B cell (primary cell): ENCODE measurements at regions not wholly inside any gene's neighbourhood (a gene's known extent, or its start where the extent isn't known, plus 50 kb on each side); places are given as distances from the start of the nearest gene placed in this dataset.
"Not testable (repeated sequence)": the region's sequence is repeated elsewhere in the genome, so short reads cannot be mapped to it uniquely, and the experiment has no call there.

Source experiments
- ATAC-seq: fragments of 200-7000 bp; cut with Tn5 transposase; one replicate; pipeline ENCODE4 v1.10.0; 2021; ENCODE audit warnings: low read depth, mild to moderate bottlenecking, moderate number of reproducible peaks, moderate library complexity
- CTCF ChIA-PET: fragments of 350-600 bp; sonication (Branson Sonifier 250); formaldehyde crosslinking; loops from one replicate; lab custom pipeline; 2021; ENCODE audit warnings: antibody characterized with exemption, inconsistent platforms; lab: Charles Lee
- POLR2A ChIA-PET: fragments of 350-600 bp; sonication (Branson Sonifier 250); formaldehyde crosslinking; loops from one replicate; lab custom pipeline; 2021; ENCODE audit warnings: antibody characterized with exemption; lab: Charles Lee
- DNase-seq: peaks from one replicate; pipeline ENCODE4 v3.0.0; 2013
- H2AFZ ChIP-seq: 2 replicates; pipeline ENCODE4 v1.6.1; 2012; ENCODE audit warnings: mild to moderate bottlenecking, low read depth, low read length; ENCODE audit not compliant: insufficient read depth, poor library complexity, severe bottlenecking
- H3K27ac ChIP-seq, 2 donors: 1 replicate in 1 of 2; 2 replicates in 1 of 2; pipeline ENCODE4 v1.5.1; 2012 to 2013; ENCODE audit warnings: low read length in 2 of 2, mild to moderate bottlenecking in 2 of 2, moderate library complexity in 1 of 2
- H3K27me3 ChIP-seq, 4 experiments: fragments of 200-600 bp in 1 of 4; sonication (generic) in 1 of 4; replicated peaks in 1 of 4; 1 replicate in 2 of 4; 2 replicates in 2 of 4; pipeline versions ENCODE4 v1.6.1 to v1.7.0; 2013 to 2016; ENCODE audit warnings: low read length in 3 of 4, mild to moderate bottlenecking in 2 of 4, mixed read lengths in 1 of 4, moderate library complexity in 1 of 4; ENCODE audit not compliant: insufficient read depth in 4 of 4, control insufficient read depth in 3 of 4; ENCODE audit errors: control extremely low read depth in 1 of 4
- H3K36me3 ChIP-seq, 2 experiments: replicated peaks in 1 of 2; 1 replicate in 1 of 2; 2 replicates in 1 of 2; pipeline versions ENCODE4 v1.6.1 to v1.7.1; 2013; ENCODE audit warnings: low read length in 1 of 2; ENCODE audit not compliant: insufficient read depth in 2 of 2, control insufficient read depth in 1 of 2; ENCODE audit errors: control extremely low read depth in 1 of 2, extremely low read depth in 1 of 2
- H3K4me1 ChIP-seq, 2 donors: fragments of 200-600 bp in 1 of 2; sonication (generic) in 1 of 2; 1 replicate in 1 of 2; 2 replicates in 1 of 2; pipeline versions ENCODE4 v1.5.1 to v1.6.1; 2013 to 2017; ENCODE audit warnings: low read length in 2 of 2; ENCODE audit not compliant: control insufficient read depth in 2 of 2, insufficient read depth in 2 of 2
- H3K4me2 ChIP-seq: replicated peaks from 2 replicates; pipeline ENCODE3; 2012; ENCODE audit warnings: mild to moderate bottlenecking, low read depth, low read length; ENCODE audit not compliant: poor library complexity, severe bottlenecking
- H3K4me3 ChIP-seq, 5 experiments: fragments of 200-600 bp in 1 of 5; sonication (generic) in 1 of 5; 1 replicate in 3 of 5; 2 replicates in 2 of 5; pipeline versions ENCODE4 v1.5.1 to v1.7.0; 2011 to 2016; ENCODE audit warnings: low read length in 4 of 5, mild to moderate bottlenecking in 4 of 5, low read depth in 2 of 5, control low read depth in 1 of 5, moderate library complexity in 1 of 5; ENCODE audit not compliant: insufficient read depth in 1 of 5; ENCODE audit errors: control extremely low read depth in 1 of 5, extremely low read depth in 1 of 5
- H3K79me2 ChIP-seq: fragments of 200-600 bp; sonication (generic); one replicate; pipeline ENCODE4 v1.6.0; 2016; ENCODE audit warnings: low read length; ENCODE audit not compliant: control insufficient read depth, insufficient read depth
- H3K9ac ChIP-seq: fragments of 200-600 bp; sonication (generic); 2 replicates; pipeline ENCODE4 v1.6.1; 2017; ENCODE audit warnings: mild to moderate bottlenecking, low read length, moderate library complexity
- H3K9me3 ChIP-seq, 3 donors: one replicate each; pipeline versions ENCODE4 v1.6.1 to v1.7.1; 2013; ENCODE audit warnings: low read length in 2 of 3; ENCODE audit not compliant: control insufficient read depth in 2 of 3, insufficient read depth in 1 of 3; ENCODE audit errors: control extremely low read depth in 1 of 3
- H4K20me1 ChIP-seq: 2 replicates; pipeline ENCODE4 v1.6.0; 2012; ENCODE audit warnings: mild to moderate bottlenecking, low read length; ENCODE audit not compliant: insufficient read depth, control insufficient read depth, poor library complexity, severe bottlenecking
- H3K27ac Mint-ChIP-seq: one replicate; pipeline ENCODE4 v1.8.0; 2021; ENCODE audit warnings: mixed read lengths
- H3K27me3 Mint-ChIP-seq: one replicate; pipeline ENCODE4 v1.8.0; 2021; ENCODE audit warnings: mixed read lengths
- H3K4me1 Mint-ChIP-seq: one replicate; pipeline ENCODE4 v1.8.0; 2021; ENCODE audit warnings: mixed read lengths
- H3K4me3 Mint-ChIP-seq: one replicate; pipeline ENCODE4 v1.8.0; 2021; ENCODE audit warnings: mixed read lengths
- H3K9me3 Mint-ChIP-seq: one replicate; pipeline ENCODE4 v1.8.0; 2022; ENCODE audit warnings: mixed read lengths; ENCODE audit not compliant: insufficient read depth
- CTCF ChIP-seq: fragments of 200-600 bp; IDR thresholded peaks from one replicate; pipeline ENCODE4 v1.8.0; 2022; ENCODE audit warnings: antibody characterized with exemption, mild to moderate bottlenecking
- EZH2 ChIP-seq: IDR thresholded peaks from 2 replicates; pipeline ENCODE4 v1.6.1; 2012; ENCODE audit warnings: borderline replicate concordance, low read depth, mild to moderate bottlenecking, moderate library complexity, low read length; ENCODE audit not compliant: insufficient read depth, poor library complexity, severe bottlenecking
- WGBS: methylation state at CpG from one replicate; pipeline ENCODE4 v1.1.5; 2013; ENCODE audit warnings: missing lambda C conversion rate; ENCODE audit not compliant: insufficient coverage; 5-methylcytosine and 5-hydroxymethylcytosine counted together
- intact Hi-C: fragments of 100-400 bp; cut with micrococcal nuclease; formaldehyde crosslinking; loops from one replicate; pipeline ENCODE4 v1.10.0; 2022

- H3K9me3 Mint-ChIP-seq, H3K4me1 ChIP-seq, H3K9me3 ChIP-seq, DNase-seq, H3K27ac Mint-ChIP-seq, POLR2A ChIA-PET, H3K4me3 ChIP-seq, H3K27me3 ChIP-seq, H3K27ac ChIP-seq, CTCF ChIA-PET, H3K4me3 Mint-ChIP-seq, H3K36me3 ChIP-seq, H3K4me2 ChIP-seq, ATAC-seq, H3K4me1 Mint-ChIP-seq, H3K9ac ChIP-seq, intact Hi-C loops, H4K20me1 ChIP-seq, H3K79me2 ChIP-seq, H3K27me3 Mint-ChIP-seq, H2AFZ ChIP-seq: not testable (repeated sequence)
- 100% methylated on average over 2 of the region's 5 CpGs for WGBS
These were observed 176.2 kb upstream of the FBXL17 start for GRCh38 chr5:108558142-108558541.

GRCh38 chr5:108557686-108558085 lies 175.8 kb upstream of the FBXL17 start:
- H3K4me1 Mint-ChIP-seq: no peaks in the 10 kb centered on the region
- no peaks in the 10 kb centered on the region for H3K27me3 Mint-ChIP-seq
- ChIA-PET CTCF (no interaction called here), POLR2A (no interaction called here)
- Histone ChIP-seq H3K79me2 (no peaks in the 10 kb centered on the region), H3K4me2 (no peak overlapping the region), H3K36me3 (no peaks in the 10 kb centered on the region), H3K27me3 (no peaks in the 10 kb centered on the region), H3K4me3 (no peak overlapping the region), H3K9me3 (no peaks in the 10 kb centered on the region), H4K20me1 (no peaks in the 10 kb centered on the region), H3K9ac (no peak overlapping the region), H3K4me1 (no peaks in the 10 kb centered on the region), H2AFZ (no peak overlapping the region), H3K27ac (no peak overlapping the region)
- no peak for TF ChIP-seq EZH2
- TF ChIP-seq CTCF: no peak
- DNase-seq (no peak), ATAC-seq (no peak)
- WGBS: 79% methylated on average over 2 of the region's 2 CpGs
- H3K9me3 Mint-ChIP-seq: no peaks in the 10 kb centered on the region
- intact Hi-C loops: no loop called here
- no peak overlapping the region for H3K4me3 Mint-ChIP-seq
- no peak overlapping the region for H3K27ac Mint-ChIP-seq
